Hematopoietic multipotent progenitor cell treated with erythropoietin and hydrocortisone succinate and interleukin-3 and kit ligand, for 4 days (in vitro differentiated cells): ENCODE measurements at regions not wholly inside any gene's neighbourhood (a gene's known extent, or its start where the extent isn't known, plus 50 kb on each side); places are given as distances from the start of the nearest gene placed in this dataset.
A peak's percentile ranks its signal among the peaks of the same experiment; 100 is the strongest.
"Not testable (repeated sequence)": the region's sequence is repeated elsewhere in the genome, so short reads cannot be mapped to it uniquely, and the experiment has no call there.

Experiments used
- DNase-seq: peaks from one replicate; pipeline ENCODE4 v3.0.0-alpha.2; 2015

DNA sequence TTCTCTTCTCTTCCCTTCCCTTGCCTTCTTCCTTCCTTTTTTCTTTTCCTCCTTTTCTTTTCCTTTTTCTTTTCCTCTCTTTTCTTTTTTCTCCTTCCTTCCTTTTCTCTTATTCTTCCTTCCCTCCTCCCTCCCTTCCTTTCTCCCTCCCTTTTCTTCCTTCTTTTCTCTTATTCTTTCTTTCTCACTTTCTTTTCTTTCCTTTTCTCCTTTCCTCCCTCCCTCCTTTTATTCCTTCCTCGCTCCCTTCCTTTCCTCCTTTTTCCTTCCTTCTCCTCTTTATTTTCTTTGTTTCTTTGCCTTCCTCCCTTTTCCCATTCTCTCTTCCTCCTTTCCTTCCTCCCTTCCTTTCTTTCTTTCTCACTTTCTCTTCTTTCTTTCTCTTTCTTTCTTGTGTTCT, 146.1 kb downstream of the ZNF92 start:
- not testable (repeated sequence) for DNase-seq

DNA sequence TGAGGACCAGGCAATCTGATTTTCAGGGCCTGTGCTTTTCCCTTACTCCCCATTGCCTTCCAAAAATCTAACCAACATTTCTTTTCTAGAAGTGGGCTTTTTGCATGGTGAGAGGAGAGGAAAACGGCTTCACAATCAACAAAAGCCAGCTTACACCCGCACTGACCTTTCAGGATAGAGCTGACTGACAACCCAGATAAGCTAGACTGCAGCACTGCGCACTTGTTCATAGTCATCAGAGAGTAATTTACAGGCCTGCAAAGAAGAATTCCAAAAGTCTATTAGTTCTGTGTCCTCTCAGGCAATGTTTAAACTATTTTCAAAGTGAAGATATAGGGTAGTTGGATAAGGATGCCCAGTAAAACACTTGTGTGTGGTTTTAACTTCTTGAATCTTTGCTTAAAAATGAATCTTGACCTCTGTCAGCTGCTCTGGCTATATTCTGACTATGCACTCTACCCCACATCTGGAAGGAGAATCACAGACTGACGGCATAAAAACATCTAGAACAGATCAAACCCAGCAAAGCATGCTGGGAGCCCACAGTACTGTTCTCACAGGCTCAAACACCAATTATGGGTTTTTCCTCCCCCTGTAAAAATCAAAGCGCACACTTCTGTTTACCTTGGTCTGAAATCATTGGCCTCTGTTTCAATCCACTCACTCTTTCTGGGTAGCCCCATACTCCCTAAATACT, 172.0 kb downstream of the ZNF92 start:
- DNase-seq = not testable (repeated sequence)

DNA sequence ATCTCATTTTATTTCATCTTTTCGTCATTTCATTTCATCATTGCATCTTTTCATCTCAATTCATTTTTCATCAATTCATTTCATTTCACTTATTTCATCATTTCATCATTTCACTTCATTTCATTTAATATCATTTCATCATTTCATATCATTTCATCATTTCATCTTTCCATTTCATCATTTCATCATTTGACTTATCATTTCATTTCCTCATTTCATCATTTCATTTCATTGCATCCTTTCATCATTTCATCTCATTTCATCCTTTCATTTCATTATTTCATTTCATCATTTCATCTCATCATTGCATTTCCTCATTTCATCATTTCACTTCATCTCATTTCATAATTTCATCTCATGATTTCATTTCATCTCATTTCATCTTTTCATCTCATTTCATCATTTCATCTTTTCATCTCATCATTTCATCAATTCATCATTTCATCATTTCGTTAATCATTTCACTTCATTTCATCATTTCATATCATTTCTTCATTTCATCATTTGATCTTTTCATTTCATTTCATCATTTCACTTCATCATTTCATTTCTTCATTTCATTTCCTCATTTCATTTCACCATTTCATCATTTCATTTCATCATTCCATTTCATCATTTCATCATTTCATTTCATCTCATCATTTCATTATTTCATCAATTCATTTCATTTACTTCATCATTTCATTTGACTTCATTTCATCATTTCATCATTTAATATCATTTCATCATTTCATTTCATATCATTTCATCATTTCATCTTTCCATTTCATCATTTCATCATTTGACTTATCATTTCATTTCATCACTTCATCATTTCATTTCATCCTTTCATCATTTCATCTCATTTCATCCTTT, 176.2 kb downstream of the ZNF92 start:
- DNase-seq = not testable (repeated sequence)

DNA sequence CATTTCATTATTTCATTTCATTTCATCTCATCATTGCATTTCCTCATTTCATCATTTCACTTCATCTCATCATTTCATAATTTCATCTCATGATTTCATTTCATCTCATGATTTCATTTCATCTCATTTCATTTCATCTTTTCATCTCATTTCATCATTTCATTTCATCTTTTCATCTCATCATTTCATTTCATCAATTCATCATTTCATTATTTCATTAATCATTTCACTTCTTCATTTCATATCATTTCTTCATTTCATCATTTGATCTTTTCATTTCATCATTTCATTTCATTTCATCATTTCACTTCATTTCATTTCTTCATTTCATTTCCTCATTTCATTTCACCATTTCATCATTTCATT, 176.8 kb downstream of the ZNF92 start:
- DNase-seq = not testable (repeated sequence)

DNA sequence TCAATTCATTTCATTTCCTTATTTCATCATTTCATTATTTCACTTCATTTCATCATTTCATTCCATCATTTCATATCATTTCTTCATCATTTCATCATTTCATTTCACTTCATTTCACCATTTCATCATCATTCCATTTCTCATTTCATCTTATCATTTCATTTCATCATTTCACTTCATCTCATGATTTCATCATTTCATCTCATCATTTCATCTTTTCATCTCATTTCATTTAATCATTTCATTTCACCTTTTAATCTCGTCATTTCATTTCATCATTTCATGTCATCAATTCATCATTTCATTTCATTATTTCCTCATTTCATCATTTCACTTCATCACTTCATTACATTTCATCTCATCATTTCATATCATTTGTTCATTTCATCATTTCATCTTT, 177.4 kb downstream of the ZNF92 start:
- not testable (repeated sequence) for DNase-seq

DNA sequence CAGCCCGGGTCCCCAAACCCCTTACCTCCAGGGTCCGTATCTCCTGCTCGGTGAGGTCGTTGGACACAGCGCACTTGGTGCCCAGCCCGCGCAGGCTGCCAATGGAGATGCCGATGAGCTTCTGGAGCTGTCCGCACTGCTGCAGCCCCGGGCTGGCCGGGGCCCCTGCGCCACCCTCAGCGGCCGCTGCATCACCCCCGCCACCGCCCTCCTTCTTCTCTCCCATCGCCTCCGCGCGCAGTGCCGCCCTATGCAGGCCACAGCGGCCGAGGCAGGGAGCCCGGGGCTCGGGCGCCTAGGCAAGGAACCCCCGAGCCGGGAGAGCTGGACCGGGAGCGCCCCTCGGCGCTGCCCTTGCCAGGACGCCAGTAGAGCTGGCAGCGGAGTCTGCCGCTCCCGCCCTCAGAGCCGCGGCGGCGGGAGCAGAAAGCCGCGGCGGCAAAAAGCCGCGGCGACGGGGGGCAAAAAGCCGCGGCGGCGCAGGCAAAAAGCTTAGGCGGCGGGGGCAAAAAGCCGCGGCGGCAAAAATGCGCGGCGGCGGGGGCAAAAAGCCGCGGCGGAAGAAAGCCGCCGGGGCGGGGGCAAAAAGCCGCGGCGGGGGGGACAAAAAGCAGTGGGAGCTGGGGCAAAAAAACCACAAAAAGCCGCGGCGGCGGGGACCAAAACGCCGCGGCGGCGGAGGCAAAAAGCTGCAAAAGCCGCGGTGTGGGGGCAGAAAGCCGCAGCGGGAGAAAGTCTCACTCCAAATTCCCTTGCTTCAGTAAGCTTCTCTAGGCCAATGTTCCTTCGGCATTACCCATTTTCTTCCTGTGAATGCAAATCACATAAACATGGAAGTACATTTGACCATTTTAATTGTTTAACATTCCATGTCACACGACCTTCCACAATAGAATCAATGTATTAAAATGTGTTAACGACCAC, 181.2 kb downstream of the ZNF92 start:
- not testable (repeated sequence) for DNase-seq

DNA sequence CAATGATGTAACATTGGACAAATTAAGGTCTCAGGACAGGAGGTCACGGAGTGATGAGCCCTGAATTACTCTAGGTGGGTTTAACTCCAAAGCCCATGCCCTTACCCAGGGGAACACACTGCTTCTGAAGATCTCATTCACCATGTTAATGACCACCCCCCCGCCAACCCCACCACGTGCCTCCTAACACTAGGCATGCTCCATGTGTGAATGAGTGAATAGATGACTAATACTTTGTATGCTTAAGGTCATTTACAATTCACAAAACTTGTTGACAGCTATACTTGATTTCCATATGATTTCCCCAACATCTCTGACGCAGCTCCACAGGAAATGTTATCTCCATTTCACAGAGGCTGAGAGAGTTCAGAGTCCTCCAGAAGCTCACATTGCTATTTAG, 184.9 kb downstream of the ZNF92 start:
- peak; percentile 1 for DNase-seq

DNA sequence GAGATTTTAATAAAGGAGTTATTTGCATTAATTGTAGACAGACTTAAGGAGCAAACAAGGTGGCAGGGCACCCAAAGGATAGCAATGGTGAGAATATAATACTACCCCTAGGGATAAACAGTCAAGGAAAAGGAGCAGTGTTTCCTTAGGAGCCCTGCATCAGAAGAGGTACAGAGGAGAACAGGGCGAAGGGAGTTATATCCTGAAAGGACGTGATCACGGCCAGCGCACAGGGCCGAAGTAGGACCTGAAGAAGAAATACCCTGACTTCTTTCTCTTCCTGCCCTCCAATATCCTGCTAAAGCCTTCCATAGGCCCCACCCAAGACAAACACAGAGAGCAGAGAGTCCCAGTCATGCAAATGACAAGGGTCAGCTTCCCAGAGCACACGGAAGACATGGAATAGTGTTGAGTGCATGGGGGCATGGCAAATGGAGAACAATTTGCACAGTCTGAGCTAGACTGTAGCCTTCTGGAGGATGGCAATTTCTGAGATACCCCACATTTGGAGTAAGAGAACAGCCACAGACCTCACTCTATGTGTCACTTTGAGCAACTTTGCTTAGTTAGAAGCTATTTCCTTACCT, 188.2 kb downstream of the ZNF92 start:
- DNase-seq = not testable (repeated sequence)

DNA sequence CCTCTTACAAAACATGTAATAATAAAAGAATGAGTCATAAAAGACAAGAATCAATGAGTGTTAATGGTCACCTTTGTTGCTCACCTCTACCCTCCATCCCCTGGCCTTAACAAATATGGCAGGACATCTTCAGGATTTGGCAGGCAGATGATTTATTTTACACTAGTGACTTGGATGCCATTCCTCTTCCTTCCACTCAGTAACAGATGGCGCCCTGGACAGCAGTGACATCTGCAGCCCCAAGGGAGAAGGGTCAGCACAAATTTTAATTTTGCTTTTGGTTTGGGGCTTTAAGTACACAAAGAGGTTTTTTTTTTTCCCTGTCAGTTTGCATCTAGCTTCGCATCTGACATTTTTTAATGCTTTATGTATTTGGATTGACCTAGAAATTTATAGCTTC, 188.9 kb downstream of the ZNF92 start:
- DNase-seq = not testable (repeated sequence)

DNA sequence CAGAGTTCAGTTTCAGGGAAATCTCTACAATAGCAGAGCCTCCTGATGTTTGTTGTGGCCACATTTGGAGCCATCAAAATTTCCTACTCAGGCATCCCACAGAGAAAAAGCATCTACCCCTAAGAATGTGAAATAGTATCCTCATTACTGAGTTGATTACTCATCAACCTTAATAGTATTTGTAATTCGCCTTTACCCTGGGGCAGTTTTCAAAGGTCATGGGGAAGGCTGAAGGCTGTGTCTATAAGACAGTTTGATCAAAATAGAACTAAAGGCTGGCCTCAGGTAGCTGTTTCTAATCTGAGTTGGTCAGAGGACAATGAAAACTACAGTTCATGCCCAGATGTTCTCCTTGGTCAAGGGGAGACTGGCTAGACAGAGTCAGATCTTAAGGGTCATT, 189.7 kb downstream of the ZNF92 start:
- DNase-seq = not testable (repeated sequence)

DNA sequence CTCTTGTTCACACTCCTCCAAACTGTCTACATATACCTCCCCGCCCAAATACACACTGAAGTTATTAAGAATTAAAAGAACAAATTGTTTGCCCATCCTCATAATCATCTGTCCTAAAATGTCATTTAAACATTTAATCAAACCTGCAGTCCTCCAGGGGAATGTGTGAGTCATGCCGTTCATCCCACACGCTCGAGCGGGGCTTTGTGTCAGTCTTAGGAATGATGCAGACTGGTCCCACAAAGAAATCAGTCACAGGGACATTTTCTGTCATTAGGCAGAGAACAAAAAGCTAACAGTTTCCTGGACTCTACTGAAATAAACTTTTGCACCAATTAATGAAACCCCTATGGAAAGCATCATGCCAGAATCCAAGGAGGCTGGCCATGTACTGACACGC, 194.6 kb downstream of the ZNF92 start:
- DNase-seq = not testable (repeated sequence)

DNA sequence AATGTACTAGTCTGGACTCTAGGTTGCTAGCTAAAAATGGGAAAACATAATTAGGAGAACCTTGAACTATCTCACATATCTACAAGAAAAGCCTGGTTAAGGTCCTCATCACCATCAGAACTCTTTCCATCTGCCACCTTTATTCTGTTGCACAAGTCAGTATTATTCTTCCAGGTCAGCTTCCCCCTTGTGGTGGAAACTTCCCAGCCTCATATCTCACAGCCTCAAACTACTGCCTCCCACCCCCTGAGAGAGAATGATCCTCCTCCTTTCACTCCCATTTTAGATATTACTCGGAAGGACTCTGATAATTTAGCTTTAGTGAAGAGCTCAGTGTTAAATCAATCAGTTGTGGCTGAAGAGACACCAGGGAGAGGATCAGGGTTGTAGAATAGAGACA, 197.3 kb downstream of the ZNF92 start:
- not testable (repeated sequence) for DNase-seq

DNA sequence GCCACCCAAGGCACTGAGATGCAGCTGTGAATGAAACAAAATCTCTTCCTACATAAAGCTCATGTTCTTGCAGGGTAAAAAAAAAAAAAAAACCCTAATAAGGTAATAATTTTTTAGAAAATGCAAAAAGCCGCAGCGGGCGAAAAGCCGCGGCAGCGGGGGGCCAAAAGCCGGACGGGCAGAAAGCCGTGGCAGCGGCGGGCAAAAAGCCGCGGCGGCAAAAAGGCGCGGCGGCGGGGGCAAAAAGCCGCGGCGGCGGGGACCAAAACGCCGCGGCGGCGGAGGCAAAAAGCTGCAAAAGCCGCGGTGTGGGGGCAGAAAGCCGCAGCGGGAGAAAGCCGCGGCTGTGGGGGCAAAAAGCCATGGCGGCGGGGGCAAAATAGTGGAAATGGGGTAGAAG, 198.9 kb downstream of the ZNF92 start:
- peak; percentile 9 for DNase-seq

DNA sequence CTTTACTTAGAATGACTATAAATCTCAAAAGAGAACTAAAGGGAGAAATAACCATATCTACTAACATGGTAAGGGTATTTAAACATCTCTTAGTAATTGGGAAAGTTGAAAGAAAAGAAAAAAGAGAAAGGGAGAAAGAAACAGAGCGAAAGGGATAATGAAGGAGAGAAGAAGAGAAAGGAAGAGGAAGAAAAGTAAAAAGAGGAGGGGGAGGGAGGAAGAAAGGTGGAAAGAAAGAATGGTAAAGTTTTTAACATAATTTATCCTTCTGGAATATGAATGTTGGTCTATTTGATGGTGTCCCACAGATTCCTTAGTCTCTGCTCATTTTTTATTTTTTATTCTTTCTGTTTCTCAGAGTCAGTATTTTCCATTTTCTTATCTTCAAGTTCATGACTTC, 202.7 kb downstream of the ZNF92 start:
- DNase-seq = not testable (repeated sequence)

DNA sequence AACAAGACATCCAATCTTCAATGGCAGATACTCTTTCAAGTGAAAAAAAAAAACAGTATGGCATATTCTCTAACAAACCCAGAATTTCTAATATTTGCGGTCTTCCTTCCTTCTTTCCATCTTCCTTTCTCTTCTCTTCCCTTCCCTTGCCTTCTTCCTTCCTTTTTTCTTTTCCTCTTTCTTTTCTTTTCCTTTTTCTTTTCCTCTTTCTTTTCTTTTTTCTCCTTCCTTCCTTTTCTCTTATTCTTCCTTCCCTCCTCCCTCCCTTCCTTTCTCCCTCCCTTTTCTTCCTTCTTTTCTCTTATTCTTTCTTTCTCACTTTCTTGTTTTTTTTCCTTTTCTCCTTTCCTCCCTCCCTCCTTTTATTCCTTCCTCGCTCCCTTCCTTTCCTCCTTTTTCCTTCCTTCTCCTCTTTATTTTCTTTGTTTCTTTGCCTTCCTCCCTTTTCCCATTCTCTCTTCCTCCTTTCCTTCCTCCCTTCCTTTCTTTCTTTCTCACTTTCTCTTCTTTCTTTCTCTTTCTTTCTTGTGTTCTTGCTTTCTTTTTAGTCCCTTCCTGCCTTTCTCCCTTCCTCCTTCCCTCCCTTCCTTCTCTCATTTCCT, 209.0 kb downstream of the ZNF92 start:
- DNase-seq = not testable (repeated sequence)

DNA sequence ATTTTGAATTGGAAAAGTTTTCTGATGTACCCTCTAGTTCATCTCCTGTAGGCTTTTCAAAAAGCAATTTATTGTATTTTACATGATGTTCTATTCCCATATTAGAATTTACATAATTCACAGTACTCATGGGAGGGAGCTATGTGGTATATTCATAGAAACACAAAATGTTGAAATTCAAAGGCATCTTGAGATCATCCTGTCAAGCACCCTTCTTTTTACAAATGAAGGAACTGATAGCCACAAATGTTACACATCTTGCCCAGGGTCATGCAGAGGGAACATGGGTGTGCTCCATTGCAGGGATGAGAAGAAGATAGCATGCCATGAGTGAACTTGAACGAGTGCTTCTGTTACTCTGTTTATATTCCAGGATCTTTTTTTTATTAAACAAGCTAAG, 228.8 kb downstream of the ZNF92 start:
- DNase-seq = not testable (repeated sequence)

DNA sequence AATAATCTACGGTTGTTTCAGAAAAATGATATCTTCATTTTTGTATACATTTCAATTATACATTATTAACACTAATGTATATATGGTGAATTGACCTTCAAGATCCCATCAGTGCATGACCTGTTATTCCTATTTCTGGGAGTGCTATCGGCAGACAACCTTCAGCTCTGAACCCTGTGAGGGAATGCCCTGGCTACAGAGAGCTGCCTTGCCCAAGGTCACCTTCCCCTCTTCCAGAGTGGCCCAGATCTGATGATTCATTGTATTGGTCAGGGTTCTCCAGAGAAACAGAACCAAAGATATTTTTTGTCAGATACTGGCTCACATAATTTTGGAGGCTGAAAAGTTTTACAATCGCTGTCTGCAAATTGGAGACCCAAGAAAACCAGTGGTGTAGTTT, 235.5 kb downstream of the ZNF92 start:
- DNase-seq = no peak

DNA sequence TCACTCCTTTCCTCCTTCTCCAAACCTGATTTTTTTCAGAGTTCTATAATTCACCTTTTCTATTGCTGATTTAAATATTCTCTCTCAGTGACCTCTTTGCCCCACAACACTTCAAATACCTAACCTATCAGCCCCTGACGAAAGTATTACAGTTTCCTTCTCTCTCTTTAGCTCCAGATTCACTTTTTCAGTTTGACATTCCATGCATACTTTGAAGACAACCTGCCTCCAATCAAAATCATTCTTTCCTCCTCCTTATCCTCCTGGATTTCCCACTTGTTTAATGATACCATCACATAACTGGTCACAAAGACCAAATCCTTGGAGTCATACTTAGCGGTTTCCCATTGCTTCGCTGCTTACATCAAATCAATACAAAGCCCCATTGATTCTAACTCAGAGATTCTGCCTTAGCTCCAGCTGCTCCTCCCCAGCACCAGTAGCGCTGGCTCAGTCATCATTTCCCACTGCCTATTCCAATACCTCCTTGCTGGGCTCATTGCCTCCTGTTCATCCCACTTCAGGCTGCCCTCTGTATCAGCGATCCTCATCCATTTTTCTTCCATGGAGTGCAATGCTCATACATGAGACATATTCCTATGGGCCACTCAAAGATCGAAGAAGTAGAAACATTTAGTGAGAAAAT, 240.1 kb downstream of the ZNF92 start:
- DNase-seq = not testable (repeated sequence)

DNA sequence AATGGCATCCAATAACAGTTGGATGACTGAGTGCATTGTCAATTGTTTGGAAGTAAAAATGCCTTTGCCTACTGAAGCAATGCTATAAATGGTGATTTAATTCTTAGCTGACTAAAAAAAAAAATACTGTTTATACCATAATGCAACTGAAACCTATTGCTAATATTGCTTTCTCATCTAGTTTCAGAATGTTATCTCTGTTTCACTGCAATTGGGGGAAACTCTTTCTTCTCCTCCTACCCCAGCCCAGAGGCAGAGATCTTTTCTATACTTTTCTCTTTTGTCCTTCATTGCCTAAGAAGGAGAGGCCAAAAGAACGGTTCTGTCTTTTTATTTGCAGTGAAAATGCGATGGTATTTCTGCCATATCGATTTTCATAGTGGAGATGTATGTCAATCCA, 242.5 kb downstream of the ZNF92 start:
- DNase-seq = not testable (repeated sequence)

DNA sequence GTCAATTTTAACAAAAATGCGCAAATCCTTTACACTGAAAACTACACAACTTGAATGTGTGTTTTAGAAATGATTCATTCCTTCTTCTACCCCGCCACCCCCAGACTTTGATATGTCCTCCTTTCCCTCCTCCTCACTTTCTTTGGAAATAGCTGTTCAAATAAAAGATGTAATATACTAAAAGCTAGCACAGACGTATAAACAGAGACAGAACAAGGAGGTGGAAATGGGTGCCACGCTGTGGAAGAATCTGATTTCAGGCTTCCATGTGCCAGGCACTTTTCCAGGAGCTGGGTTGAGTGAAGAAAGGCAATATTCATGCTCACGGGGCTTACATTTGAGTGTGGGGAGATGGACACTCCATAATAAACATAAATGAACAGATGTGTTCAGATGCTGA, 246.6 kb downstream of the ZNF92 start:
- DNase-seq = not testable (repeated sequence)

DNA sequence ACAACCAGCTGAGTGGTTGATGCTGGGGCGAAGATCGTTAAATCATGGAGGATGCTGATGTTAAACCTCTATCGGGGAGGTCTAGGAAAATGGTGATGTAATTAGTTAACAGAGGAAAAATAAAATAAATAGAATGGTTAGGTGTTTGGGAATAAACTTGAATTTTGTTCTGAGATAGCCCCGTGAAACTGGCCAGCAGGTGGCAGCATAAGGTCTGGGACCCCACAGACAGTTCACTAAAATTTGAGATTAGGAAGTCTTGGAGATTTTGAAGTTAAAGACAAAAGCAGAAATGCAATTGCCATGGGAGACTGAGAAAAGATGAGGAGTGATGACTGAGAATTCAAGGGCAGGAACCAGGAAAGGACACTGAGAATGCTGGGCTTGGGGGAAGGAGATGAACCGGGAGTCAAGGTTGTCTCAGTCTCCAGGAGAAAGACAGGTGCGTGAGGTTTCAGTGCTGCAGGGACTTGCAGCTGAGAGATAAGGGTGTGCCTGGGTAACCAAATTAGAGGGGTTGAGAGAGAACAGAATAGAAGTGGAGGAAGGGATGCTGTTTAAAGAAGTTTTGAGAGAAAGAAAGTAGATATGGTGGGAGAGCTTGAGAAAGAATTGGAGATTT, 248.0 kb downstream of the ZNF92 start:
- DNase-seq = peak; percentile 41
